RPMI7951 (cell line): ENCODE measurements at regions not wholly inside any gene's neighbourhood (a gene's known extent, or its start where the extent isn't known, plus 50 kb on each side); places are given as distances from the start of the nearest gene placed in this dataset.
A peak's percentile ranks its signal among the peaks of the same experiment; 100 is the strongest.

Source experiments
- DNase-seq: peaks from one replicate; pipeline ENCODE4 v3.0.0-alpha.2; 2012; ENCODE audit warnings: low read depth

DNA sequence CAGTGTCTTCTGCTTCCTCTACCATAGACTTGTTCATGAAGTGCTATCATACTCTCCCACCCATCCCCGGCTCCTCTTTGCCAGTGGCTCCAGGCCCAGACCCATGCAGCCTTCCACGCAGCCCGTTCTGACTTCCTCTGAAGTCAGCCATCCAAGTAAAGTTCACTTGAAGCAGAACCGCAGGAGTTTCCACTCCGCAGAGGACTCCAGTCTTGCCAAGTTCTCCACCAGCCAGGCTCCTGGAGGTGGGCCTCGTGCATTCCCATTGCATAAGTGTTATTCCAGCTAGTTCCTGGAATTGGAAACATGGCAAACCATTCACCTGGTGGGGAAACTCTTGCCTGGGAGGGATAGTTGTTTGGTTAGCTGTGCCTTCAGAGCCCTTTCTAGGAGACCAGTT is 185.1 kb downstream of the PLPP3 start:
- DNase-seq = no peak

DNA sequence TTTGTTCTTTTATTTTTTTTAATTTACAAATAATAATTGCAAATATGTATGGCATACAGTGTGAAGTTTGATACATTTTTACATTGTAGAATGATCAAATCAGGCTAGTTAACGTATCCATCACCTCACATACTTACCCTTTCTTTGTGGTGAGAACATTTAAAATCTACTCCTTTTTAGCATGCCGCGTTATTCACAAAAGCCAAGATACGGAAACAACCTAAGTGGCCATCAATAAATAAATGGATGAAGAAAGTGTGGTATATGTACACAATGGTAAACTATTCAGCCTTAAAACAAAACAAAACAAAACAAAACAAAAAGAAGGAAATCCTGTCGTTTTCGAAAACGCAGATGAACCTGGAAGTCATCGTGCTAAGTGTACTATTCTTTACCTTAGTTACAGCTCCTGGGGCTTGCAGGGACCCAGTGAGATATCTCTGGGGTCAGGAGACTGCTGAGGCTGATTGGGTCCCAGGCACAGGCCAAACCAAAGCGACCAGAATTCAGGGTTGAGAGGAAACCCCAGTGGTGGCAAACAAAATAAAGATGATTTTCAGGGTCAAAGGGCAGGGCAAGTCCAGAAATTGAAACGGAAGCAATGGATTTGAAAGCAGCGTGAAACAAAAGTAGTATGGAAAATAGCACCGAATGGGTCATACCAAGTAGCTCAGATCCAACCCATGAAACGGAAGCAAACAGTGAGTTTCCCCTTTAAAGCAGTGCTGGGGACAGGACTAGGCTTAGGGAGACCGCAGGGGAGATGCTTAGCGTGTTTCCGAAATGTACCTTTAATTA is 188.2 kb downstream of the PLPP3 start:
- no peak for DNase-seq

DNA sequence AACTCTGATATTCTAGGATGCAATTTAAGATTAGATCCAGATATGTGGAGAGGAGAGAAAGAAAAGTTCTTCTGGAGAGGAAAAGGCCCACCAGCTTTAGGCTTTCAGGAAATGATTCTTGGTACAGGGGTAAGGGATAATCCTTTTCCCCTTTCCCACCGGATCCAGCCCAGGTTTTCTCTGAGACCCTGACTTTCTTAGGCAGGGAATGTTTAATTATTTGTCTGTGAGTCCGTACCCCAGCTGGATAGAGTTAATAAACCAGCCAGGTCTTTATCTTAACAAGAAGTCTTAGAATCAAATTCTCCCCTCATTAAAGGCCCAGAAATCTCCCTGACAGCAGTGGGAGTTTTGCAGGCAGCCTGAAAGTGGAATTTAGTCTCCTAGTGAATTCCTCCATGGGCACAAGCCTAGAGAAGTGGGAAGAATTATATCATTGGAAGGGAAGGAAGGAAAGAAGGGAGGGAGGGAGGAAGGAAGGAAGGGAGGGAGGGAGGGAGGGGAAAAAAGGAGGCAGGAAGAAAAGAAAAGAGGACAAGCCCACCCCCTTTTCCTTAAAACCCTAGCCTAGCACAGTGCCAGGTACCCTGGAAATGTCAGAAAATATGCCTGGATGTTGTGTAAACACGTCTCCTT is 189.0 kb downstream of the PLPP3 start:
- DNase-seq = no peak

DNA sequence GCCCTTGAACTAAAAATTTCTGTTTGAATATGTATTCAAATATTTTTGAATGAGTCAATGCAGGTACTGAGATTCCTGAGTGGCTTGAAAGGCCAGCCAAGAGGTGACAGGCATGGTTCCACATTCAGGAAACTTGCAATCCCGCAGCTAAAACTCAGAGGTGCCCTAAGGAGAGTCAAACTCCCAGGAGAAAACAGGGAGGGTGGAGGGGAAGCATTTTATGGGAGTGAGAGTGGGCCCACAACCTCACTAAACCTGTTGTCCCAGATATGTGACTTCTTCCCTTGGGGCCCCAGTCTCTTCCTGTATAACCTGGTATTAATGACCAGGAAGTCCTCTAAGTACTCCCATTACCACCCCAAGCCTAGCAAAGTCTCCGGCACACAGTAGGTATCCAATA is 189.6 kb downstream of the PLPP3 start:
- DNase-seq = no peak

DNA sequence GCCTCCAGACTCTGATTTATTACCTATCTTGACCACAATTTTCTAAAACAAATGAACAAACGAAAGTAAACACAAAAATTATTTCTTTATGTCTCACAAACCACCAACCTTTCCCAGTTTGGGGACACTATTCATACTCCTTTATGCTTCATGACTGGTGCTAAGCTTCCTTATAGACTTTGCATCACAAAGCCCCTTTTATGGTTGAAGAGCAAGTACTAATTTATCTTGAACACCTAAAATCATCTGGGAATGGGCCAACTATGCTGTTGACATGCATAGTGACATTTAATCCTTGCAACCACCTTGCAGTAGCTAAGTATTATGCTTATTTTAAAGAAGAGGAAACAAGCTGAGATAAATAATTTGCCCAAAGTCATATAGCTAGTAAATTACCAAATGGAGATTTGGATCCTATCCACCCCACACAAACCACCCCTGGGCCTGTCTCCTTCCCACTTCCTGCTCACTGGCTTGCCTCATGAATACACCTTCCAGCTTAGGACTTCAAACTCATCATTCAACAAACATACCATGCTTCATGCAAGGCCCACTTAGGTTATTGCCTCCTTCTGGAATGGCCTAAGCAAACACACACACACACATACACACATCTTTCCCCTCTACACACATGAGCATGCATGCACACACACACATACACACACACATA is 192.2 kb downstream of the PLPP3 start:
- peak; percentile 73 for DNase-seq

DNA sequence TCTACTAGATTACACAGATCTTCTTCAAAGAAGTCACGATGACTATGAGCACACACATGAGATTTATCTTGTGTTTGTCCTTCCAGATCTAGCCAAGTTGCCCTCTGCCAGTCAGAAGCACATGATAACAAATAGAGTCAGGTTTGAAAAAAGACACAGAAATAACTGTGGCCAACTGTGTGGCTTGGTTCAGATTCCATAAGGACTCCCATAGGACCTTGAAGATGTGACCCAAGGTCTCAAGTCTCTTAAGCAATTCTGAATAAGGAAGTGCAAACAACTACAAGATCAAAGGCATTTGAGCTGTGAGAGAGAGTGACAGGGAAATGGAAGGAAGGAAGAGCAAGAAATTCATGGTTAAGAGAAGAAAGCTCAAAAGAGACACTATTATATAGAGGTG is 194.0 kb downstream of the PLPP3 start:
- DNase-seq = no peak

DNA sequence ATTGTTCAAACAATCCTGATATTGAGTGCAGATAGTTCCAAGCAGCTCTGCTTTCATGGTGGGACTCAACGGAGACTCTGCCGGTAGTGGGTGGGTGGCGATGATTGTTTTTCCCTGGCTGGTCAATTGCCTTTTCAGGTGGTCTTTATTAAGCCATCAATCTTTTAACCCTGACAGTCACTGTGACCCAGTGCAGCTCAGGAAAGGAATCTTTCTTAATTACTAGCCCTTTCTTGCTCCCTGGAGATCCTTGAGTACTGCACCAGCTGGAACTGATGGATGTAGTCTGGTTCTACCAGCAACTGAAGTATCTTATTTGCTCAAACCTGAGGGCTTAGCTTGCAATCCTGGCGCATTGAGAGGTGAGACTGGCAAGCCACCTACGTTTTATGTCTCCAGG is 196.4 kb downstream of the PLPP3 start:
- no peak for DNase-seq

DNA sequence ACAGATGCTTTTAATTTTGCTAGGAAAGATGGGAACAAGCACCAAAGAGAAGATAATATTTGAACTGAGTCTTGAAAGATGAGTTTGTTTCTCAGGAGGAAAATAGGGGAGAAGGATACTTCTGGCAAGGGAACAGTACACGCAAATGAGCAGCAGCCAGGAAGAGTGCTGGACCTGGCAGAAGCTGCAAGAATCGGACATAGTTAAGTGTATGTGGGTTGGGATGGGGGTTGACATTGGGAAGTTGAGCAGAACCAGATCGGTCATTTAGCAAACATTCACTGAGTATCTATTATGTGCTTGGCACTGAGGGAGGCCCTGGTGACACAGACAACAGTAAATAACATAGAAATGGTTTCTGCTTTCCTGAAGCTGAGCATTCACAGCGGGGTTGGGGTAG is 198.8 kb downstream of the PLPP3 start:
- DNase-seq = no peak

DNA sequence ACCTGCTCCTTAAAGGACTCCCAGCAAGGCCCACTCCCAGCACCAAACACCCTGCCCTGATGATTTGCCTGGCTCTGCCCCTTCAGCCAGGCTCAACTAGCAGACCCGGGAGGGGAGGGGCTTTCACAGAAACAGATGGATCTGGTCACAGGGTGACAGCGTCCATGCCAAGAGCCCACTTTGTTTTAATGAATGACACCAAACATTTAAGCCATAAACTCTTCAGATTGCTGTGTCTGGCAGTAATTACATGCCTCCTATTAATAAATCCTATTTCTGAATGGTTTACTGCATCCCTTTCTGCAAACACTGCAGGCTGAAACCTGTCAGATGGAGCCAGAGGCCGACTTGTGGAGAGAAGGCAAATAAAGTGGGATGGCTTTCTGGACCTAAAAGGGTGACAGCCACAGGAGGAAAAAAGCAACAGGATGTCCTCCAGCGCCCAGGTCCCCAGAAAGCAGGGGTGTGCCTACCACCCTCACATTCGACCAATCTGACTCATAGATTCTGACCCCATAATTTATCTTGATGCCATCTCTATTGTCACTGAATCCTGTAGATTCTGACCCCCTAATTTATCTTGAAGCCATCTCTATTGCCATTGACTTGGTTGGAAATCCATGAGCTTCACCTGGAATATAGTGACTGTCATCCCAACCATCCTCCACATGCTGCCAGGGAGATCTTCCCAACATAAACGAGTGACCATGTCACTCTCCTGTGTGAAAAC is 200.9 kb downstream of the PLPP3 start:
- no peak for DNase-seq

DNA sequence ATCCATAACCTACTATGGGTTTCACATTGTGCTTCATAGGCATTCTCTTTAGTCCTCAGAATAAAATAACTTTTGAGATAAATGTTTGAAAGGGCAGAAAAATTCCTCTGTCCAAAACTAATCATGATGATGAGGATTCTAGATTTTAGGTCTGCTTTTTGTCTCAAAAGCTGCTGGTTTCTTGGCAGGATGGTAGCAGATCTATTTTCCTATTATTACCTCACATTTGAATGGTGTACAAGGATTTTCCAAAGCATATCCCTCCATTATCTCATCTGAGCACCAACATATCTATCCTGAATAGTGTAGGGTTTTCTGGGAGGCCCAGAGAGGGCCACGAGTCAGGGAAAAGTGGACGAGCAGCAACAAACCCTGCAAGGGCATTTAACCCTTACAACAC is 201.9 kb downstream of the PLPP3 start:
- no peak for DNase-seq

DNA sequence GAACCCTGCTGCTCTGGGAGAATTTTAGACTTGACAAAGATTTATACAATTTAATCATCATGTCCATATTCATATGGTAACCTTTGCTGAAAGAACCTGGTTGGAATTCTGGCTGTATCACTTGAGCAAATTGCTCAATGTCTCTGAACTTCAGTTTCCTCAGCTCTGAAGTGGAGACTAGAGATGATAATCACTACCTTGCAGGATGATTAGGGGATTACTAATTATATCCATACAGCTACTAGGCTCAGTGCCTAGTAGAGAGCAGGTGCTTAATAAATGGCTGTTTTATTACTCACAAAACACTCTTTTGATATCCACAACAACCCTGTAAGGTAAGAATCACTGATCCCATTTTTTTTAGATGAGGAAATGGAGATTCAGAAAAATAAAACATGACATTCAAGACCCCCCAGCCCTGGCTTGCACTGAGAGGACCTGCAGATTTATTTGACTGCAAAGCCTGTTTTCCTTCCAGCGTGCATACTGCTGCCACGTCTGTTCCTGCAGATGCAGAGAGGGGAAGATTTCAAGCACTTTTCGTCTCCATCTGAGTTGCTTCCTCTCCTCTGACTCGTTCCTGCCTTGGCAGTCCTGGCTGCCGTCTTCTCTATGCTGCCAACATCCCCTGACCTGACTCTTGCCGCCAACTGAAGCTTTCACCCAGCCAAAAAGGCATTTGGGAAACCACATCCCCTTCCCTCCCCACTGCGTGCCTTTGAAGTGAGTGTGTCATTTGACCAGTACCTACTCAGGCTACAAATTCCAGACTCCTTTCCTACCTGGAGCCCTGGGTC is 203.0 kb downstream of the PLPP3 start:
- peak; percentile 88 for DNase-seq

DNA sequence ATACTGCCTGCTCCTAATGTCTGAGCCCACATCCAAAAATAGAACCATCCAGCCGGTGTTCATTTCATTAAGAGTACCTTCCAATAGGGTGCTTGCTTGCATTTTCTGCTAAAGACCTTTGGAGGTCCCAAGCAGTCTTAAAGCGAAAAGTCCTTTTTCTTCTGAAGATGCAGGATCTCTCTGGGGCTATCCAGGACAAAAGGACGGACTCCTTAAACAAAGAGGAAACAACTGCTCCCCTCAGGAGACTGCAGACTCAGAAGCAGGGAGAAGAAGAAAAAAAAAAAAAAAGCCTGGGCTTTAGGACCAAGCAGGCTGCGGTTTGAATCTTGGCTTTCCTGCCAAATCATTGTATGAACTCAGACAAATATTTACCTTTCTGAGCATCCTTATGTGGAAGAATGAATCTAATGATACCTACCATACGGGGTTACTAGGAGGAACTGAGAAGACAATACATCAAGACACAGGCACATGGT is 204.0 kb downstream of the PLPP3 start:
- DNase-seq = peak; percentile 51

DNA sequence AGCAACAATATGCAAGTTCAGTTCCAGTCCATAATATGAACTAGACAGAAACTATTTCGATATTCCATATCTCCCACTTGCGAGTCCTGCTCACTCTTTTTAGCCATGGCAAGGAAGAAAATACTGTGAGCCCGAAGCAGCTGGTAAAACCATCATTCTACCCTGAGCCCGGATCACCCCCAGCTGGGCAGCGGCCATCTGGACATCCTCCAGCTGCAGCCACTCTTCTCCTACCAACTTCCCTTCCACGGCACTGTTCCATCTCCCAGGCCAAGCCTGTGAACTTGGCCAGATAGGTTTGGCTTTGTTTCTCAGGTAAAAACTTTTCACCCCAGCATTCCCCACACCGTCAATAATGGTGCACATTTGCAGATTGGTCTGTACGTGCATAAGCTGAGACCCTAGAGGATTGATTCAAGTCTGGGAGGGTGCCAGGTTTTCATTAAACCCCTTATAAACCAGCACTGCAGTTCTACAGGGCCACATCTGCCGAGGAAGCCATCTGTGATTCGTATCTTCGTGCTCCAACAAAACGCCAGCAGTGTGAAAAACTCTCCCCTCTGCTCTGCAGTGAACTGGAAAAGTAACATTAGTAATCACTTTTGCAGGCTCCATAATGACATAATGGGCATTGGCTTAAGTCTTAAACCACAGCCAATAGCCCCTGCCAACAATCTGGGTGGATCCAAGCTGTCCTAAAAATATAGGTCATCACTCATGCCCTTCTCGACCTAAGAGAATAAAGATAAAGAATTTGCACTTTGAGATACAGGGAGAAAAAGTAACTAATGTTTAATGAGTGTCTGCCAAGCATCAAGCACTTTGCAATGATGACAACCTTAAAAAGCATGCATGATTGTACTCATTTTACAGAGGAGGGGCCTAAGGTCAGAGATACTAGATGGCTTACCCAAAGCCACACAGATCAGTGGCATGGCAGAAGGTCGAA is 205.1 kb downstream of the PLPP3 start:
- DNase-seq = peak; percentile 75

DNA sequence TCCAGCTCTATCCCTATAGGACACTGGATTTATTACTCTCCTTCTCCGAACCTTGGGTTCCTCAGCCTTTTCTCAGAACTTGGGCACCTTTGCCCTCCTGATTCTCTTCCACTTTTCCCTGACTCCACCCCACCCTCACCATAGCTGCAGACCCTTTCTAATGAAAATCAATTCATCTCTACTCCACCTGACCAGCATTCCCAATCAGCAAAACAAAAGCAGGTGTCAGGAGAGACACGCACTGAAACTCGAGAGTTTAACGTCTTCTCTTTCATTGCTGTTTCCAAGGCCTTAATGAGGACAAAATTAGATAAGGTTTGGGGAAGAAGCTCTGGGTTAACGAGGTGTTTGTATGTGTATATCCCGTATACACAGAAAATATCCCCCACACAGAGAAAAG is 208.8 kb downstream of the PLPP3 start:
- DNase-seq = no peak

DNA sequence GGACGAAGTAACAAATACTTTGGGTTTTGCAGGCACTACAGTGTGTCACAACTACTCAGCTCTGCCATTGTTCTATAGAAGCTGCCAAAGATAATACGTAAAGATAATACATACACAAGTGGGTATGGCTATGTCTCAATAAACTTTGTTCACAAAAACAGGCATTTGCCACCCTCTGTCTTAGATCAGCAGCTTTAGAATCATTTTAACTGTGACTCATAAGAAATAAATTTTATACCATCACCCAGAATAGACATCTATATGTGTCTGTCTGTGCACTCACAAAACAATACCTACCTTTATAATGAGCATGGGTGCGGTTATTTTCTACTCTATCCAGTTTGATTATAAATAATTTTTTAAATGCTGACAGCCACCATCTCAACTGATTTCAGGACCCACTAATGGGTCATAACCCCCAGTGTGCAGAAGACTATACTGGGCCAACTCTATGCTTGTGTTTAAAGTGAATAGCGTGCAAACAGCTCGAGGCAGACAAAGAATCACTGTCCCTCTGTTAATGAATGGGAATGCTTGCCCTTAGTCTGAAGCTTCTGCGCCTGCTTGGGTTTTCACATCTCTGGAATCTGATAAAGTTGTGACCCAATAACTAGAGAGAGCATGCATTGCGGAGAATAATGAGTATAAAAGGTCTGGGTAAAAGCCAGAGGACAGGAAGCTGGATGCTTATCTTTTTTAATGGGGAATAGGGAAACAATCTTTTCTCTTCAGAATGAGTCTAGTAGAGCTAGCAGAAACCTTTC is 216.2 kb downstream of the PLPP3 start:
- peak; percentile 56 for DNase-seq

DNA sequence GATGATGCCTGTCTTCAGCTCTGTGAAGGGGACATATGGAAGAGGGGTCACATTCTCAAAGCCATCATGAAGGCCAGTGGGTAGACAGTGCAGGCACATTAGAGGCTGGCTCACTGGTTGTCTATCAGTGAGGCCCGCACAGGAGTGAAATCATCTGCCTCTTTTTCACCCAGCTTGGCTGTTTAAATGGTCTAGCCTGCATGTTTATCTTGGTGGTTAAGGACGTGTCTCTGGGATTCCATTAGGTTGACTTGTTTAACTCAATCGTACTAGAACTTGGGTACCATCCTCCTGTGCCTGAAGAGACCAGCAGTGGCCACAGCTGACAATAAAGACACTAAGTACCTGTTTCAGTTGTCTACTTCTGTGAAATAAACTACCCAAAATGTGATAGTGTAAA is 219.3 kb downstream of the PLPP3 start:
- peak; percentile 33 for DNase-seq

DNA sequence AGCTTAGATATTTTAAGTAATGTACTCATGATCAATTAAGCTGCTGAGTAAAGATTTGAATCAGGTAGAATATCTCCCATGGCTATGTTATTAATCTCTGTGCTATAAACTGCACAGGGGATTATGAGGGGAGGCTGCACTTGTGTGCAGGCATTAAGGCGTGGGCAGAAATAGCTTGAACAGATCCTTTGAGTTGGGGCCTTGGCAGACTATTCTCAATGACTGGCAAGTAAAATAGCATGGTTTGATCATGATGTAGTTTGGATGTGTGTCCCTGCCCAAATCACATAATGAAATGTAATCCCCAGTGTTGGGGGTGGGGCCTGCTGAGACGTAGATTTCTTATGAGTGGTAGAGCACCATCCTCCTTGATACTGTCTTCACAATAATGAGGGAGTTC is 220.3 kb downstream of the PLPP3 start:
- no peak for DNase-seq

DNA sequence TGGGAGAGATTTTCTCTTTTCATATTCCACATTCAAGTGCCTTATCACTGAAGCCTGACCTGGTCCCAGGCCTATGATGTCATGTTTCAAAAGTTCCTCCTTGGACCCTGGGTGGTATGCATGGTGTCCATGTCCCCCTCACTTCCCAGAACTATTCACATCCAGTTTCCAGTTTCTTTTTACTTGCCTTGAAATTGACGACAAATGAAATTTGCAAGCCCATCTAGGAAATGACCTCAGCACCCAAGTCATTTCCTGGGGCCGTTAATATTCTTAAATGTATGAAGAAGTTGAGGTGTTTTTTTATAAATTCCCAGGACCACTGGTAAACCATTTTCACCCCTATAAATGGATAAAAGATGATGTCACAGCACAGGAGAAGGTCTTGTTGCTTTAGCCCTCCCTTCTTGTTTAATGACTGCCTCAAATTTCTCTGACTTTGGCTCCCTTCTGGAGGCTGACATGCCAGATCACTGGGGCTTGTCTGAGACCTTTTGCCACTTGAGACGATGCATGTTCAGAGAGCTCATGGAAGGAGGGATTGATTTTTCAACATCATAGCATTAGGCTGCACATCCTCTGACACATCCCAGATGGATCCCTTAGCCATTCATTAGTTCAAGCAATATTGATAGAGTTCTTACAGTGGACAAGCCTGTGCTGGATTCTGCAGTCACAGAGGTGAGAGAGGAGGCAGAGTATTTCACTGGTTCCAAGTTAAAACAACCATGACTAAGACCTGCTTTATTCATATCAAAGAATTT is 221.3 kb downstream of the PLPP3 start:
- no peak for DNase-seq
